Tibial nerve (tissue), 4 donors: ENCODE measurements at regions not wholly inside any gene's neighbourhood (a gene's known extent, or its start where the extent isn't known, plus 50 kb on each side); places are given as distances from the start of the nearest gene placed in this dataset.

Experiments used
- EP300 ChIP-seq, 2 donors: sonication (generic); formaldehyde crosslinking; IDR thresholded peaks; one replicate each; pipeline ENCODE4 v1.6.1; 2017; ENCODE audit warnings: antibody characterized with exemption in 2 of 2, mild to moderate bottlenecking in 1 of 2
- POLR2A ChIP-seq, 2 donors: fragments of 450-650 bp; IDR thresholded peaks; one replicate each; pipeline ENCODE4 v1.6.1; 2017; ENCODE audit warnings: antibody characterized with exemption in 2 of 2, mild to moderate bottlenecking in 2 of 2, moderate library complexity in 2 of 2
- TF ChIP-seq, protein P1 (sequence below), 5 experiments: fragments of 200-600 bp in 3 of 5; fragments of 450-650 bp in 2 of 5; sonication (generic) in 3 of 5; IDR thresholded peaks; one replicate each; pipeline ENCODE4 v1.5.1; 2016 to 2019; ENCODE audit warnings: antibody characterized with exemption in 5 of 5, mild to moderate bottlenecking in 3 of 5, moderate library complexity in 2 of 5

DNA sequence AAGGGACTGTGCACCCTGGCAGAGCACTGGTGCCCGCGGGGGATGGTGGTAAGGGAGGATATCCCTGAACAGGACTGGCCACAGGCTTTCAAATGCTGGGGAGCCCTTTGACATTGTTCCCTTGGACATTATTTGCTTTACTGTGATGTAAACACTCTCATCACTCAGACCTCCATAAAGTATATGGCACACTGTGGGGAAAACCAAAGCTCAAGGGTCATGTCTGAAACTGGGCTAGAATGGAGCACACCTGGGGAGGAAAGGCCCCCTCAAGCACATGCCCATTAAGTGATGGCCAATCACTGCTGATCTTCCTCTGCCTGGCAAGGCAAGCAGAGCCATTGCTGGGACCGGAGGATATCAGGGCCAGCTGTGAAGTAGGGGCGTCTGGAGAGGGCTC lies 60.9 kb upstream of the TENM4 start:
- TF ChIP-seq POLR2A (IDR thresholded peaks at IDR 0.05) (no peak), EP300 (IDR thresholded peaks at IDR 0.05) (no peak)
- TF ChIP-seq, protein P1, sequence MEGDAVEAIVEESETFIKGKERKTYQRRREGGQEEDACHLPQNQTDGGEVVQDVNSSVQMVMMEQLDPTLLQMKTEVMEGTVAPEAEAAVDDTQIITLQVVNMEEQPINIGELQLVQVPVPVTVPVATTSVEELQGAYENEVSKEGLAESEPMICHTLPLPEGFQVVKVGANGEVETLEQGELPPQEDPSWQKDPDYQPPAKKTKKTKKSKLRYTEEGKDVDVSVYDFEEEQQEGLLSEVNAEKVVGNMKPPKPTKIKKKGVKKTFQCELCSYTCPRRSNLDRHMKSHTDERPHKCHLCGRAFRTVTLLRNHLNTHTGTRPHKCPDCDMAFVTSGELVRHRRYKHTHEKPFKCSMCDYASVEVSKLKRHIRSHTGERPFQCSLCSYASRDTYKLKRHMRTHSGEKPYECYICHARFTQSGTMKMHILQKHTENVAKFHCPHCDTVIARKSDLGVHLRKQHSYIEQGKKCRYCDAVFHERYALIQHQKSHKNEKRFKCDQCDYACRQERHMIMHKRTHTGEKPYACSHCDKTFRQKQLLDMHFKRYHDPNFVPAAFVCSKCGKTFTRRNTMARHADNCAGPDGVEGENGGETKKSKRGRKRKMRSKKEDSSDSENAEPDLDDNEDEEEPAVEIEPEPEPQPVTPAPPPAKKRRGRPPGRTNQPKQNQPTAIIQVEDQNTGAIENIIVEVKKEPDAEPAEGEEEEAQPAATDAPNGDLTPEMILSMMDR (IDR thresholded peaks at IDR 0.05) = no peak
